ENCODE measurements at regions not wholly inside any gene's neighbourhood (a gene's known extent, or its start where the extent isn't known, plus 50 kb on each side); places are given as distances from the start of the nearest gene placed in this dataset.

DNA sequence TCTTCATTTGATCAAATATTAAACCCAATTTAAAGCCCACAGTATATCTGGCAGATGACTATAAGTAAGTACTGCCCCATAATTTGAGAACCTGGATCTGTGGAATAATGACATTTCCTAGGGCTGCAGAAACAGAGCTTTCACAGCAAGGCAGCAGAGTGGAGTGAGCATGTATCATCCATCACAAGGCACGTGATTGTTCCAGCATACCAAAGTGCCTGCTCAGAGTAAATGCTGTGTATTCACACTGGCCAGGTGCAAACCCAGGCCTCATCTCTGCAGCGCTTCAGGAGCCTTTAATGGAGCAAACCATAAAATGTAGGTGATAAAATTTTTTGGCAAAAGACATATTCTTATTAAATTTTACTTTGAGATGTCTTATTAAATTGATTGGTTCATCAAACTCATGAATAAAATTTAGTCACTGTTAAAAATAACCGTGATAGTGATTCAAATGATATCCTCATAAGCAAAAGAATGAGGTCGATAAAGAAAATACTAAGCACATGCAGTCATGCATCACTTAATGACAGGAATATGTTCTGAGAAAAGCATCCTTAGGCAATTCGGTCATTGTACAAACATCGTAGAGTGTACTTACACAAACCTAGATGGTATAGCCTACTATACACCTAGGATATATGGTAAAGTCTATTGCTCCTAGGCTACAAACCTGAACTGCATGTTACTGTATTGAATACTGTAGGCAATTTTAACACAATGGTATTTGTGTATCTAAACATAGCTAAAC lies 99.3 kb upstream of the SLC24A5 start:
- in situ Hi-C loops (cut with HindIII; ENCODE audit: low sequenced_read_pairs), result no loop called here
- no peak for DNase-seq (ENCODE audit: low spot score)

DNA sequence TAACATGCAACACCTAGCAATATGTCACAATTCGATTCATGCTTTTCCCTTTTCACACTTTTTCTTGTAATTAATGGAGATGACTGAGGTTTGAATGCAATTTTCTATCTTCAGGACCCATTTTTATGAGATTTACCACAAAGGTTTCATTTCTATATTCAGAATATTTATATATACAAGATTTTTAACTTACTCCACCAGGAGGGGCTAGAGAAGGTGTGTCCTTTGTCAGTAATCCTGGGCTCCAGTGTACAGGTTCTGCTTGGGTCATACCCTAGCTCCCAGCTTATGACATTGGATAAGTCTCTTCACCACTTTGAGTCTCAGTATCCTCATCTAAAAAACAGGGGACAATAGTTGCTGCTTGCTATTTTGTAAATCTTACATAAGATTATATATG lies 95.7 kb upstream of the SLC24A5 start:
- in situ Hi-C loops (cut with HindIII; ENCODE audit: low sequenced_read_pairs), result no loop called here
- DNase-seq (ENCODE audit: low spot score), result no peak

DNA sequence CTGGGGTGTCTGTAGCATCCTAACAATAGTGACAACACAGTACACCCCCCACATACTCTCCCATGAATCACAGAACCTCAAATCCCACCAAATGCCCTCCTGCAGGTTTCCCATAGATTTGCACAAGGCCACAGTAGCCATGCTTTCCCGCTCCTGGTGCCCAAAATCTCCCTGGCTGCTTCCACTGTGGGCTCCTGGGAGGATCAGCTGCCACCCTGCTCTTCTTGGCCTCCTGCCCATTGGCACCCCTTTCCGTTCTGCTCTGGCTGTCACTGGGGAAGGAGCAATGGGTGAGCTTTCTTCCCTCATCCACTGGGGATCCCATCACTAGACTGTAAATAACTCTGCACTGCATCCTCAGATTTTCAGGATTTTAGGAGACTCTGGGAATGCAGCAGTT lies 92.1 kb upstream of the SLC24A5 start:
- DNase-seq (ENCODE audit: low spot score), result no peak
- in situ Hi-C loops (cut with HindIII; ENCODE audit: low sequenced_read_pairs), result no loop called here

DNA sequence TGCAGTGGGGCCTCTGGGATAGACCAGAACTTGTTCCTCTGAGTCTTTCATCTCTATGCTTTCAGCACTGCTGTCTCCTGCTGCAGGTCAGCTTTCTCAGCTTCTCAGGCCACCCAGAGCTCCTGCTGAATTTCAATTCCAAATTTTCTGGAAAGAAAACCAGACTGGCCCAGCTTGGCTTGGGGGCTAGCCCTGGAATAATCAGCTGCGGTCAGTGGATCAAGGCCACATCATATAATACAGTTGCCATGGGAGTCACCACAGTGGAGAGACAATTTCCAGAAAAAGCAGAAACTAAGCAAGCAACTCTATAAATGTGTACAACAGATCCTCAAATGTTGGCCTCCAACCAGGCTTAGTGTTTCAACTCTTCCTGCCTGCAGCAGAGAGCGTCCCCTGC lies 91.1 kb upstream of the SLC24A5 start:
- peak; percentile 33 for DNase-seq (ENCODE audit: low spot score)
- in situ Hi-C loops (cut with HindIII; ENCODE audit: low sequenced_read_pairs), result no loop called here

DNA sequence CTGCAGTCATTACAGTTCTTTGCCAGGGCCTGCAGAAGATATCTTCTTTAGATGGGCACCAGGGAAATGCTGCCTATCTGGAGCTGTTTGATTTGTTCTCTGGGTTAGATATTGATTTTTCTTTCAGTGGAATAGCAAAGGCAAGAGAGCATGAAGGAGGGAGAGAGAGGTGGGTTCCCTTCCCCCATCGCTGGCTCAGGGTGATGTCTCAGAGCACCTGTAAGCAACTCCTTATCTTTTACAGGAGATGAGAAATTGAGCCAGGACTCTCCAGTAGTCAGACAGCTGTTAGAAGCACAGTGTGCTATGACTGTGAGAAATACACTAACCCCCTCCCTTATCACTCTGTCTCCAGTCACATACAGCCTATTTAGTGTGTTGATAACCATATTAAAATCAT lies 89.3 kb upstream of the SLC24A5 start:
- in situ Hi-C loops (cut with HindIII; ENCODE audit: low sequenced_read_pairs), result no loop called here
- DNase-seq (ENCODE audit: low spot score), result no peak

DNA sequence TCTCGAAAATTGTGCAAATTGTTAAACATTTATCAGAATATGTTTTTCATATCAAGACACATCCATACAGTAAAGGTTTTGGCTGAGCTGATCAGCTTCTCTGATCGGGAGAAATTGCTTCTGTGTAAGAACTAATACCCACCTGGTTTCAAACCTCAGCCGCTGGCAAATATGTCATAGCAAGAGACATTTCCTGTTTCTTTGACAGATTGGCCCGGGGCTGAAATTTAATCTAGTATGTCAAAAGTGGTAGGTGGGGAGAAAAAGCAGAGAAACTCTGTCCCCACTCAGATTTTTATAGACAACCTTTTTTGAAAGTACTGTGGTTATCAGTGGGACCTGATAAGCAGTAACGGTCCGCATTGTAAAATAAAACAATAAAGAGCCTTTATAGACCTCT lies 88.8 kb upstream of the SLC24A5 start:
- no peak for DNase-seq (ENCODE audit: low spot score)
- in situ Hi-C loops (cut with HindIII; ENCODE audit: low sequenced_read_pairs), result no loop called here

DNA sequence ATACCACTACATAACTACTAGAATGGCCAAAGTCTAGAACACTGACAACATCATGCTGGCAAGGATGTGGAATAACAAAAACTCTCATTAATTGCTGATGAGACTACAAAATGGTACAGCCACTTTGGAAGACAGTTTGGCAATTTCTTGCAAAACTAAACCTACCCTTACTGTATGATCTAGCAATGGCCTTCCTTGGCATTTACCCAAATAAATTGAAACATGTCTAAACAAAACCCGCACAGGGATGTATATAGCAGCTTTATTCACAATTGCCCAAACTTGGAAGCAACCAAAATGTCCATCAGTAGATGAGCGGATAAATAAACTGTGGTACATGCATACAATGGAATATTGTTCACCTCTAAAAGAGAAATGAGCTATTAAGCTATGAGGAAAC lies 87.9 kb upstream of the SLC24A5 start:
- no peak for DNase-seq (ENCODE audit: low spot score)
- in situ Hi-C loops (cut with HindIII; ENCODE audit: low sequenced_read_pairs), result no loop called here

DNA sequence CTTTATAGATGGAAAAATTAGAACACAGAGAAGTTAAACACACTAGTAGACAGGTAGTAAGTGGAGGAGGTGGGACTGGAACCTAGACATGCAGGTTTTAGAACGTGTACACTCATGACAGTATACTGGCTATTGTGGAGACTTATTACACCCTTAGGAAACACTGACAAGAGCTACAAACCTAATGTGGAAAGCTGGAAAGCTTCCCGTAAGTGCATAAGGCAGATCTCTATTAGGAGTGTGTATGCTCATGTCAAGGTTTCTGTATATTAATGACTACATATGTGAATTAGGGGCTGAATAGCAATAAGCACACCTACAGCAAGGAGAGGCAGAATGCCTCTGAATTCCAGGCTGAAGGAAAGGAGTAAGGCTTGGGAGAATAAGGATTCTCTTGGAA lies 82.6 kb upstream of the SLC24A5 start:
- in situ Hi-C loops (cut with HindIII; ENCODE audit: low sequenced_read_pairs), result no loop called here
- no peak for DNase-seq (ENCODE audit: low spot score)

DNA sequence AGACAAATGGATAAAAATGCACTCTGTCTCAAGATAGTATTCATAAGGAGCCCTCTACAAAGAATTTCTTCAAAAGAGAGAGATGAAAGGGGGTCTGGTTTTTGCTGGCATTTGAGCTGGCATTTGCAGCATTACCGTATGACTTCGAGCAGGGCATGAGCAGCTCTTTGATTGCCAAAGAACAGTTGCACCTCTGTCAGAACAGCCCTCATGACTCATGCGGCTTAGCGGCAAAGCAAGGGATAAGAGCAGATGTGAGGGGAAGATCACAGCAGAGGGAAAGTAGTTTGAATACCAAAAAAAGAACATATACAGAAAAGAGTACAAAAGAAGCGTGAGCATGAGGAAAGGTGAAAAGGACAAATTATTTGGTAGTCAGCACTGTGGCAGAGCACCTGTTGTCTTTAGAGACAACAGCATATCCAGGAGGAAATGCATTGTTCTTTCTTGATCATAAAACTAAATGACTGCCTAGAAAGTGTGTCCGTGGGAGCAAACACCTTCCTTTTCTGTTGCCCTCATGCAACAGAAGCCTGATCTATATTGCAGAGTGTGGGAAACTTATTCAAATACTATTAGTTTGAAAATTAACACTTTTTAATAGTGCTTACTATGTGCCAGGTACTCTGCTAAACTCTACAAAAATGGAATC lies 80.5 kb upstream of the SLC24A5 start:
- in situ Hi-C loops (cut with HindIII; ENCODE audit: low sequenced_read_pairs), result no loop called here
- no peak for DNase-seq (ENCODE audit: low spot score)

DNA sequence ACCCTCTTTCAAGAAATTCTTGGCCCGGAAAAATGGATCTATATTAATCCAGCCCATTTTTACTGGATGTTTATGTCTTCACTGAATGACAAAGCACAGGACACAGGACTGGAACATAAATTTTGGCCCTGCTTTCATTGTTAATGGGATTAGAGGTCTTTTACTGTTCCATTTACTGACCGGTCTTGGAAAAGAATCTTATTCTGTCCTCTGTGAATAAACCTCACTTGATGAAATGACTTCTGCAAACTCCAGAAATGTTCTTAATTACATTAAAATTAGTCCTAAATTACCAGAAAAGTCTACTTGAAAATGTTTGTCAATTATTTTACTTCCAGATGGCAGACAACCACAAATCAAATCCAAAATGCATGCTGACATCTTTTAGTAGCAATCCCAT lies 79.3 kb upstream of the SLC24A5 start:
- in situ Hi-C loops (cut with HindIII; ENCODE audit: low sequenced_read_pairs), result no loop called here
- no peak for DNase-seq (ENCODE audit: low spot score)

DNA sequence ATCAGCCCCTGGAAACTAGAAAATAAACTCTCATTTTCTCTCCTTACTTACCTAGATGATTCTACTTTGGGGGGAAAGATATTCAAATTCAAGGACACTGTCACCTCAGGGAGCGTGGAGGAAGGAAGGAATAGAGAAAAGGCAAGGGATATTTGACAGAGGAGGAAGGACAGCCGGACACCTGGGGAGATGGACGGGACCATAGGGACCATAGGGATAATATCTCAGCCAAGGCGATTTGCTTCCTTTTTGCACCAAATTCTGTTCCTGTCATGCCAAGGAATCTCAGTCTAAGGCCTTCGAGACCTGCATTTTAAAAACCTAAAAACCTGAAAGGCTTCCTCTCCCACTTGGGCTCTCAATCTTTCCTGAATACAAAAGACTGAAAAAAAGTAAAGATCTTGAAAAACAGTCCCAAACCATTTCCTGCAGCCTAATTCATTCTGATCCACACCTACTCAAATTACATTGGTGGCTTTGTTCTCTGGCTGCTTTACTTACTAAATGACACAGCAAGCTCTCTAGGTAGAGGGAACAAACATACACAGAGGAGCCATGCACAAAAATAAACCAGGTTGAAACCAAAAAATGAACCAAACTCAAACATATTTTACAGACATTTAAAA lies 73.9 kb upstream of the SLC24A5 start:
- in situ Hi-C loops (cut with HindIII; ENCODE audit: low sequenced_read_pairs), result no loop called here
- no peak for DNase-seq (ENCODE audit: low spot score)

DNA sequence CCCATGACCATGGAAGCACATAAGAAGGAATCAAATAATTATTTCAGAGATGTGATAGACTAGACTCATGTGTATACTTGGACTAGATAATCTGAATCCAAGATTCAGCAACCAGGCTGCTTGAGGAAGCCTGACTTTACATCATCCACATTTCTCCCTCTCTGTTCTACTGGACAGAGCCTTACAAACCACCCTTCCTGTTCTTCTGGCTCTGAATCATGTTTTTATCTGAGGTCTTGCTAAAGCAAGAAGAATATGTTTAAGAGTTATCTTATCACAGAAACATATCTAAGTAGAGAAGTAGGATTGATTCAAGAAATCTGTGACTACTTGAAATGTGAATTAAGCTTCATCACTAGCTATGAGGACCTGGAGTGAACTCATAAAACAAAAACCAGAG lies 71.1 kb upstream of the SLC24A5 start:
- in situ Hi-C loops (cut with HindIII; ENCODE audit: low sequenced_read_pairs), result no loop called here
- DNase-seq (ENCODE audit: low spot score), result no peak

DNA sequence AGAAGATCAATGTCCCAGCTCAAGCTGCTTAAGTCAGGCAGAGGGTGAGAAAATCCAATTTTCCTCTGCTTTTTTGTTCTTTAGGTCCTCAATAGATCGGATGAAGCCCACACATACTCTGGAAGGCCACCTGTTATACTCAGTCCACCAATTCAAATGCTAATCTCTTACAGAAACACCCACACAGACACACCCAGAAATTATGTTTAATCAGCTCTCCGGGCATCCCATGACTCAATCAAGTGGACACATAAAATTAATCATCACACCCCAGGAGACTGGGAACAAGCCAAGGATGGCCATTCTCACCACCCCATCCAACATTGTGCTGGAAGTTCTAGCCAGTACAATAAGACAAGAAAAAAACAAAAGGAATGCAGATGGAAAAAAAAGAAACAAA lies 67.8 kb upstream of the SLC24A5 start:
- in situ Hi-C loops (cut with HindIII; ENCODE audit: low sequenced_read_pairs), result no loop called here
- no peak for DNase-seq (ENCODE audit: low spot score)

DNA sequence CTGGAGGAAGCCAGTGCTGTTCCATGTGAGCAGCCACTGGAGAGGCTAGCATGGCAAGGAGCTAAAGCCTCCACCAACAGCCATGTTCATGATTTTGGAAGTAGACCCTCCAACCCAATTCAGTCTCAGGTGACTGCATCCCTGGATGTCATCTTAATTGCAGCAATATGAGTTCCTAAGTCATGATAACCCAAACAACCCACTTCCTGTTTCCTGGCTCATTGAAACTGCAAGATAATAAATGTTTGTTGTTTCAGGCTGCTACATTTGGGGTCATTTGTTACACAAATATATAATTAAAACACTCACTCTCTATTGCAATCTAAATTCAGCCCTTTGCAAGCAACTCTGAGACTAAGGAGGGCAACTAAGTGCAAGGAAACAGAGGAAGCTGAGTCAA lies 62.4 kb upstream of the SLC24A5 start:
- in situ Hi-C loops (cut with HindIII; ENCODE audit: low sequenced_read_pairs), result no loop called here
- no peak for DNase-seq (ENCODE audit: low spot score)

DNA sequence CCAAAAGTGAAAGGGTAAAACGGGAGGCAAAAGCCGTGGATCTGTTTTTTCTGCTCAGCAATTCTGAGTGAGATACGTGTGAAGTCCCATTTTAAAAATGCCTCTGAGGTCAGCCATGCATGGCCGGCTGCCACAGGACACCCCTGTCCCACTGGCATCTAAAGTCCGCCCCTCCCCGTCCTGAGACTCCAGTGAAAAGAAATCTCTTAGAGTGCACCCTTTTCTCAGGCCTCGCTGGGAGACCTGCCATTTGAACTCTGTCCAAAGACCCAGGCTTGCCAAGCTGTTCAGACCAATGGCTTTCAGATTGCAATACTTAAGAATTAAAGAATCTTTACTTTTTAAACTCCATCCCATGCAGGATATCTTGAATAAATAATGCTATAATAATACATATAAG lies 61.0 kb upstream of the SLC24A5 start:
- in situ Hi-C loops (cut with HindIII; ENCODE audit: low sequenced_read_pairs), result no loop called here
- peak; percentile 48 for DNase-seq (ENCODE audit: low spot score)

DNA sequence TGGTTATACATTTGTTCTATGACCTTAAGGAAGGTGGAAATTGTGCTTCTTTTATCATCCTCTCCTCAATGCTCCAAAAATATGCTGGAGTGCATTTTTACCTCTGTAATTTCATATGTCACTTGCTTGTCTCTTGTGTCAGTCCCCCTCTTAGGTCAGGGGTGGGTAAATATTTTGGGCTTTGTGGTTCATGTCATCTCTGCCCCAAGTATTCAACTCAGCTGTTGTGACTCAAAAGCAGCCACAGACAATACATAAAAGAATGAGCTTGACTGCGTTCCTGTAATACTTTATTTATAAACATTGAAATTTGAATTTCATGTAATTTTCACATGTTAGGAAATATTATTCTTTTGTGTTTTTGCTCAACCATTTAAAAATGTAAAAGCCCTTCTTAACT lies 60.4 kb upstream of the SLC24A5 start:
- in situ Hi-C loops (cut with HindIII; ENCODE audit: low sequenced_read_pairs), result no loop called here
- no peak for DNase-seq (ENCODE audit: low spot score)

DNA sequence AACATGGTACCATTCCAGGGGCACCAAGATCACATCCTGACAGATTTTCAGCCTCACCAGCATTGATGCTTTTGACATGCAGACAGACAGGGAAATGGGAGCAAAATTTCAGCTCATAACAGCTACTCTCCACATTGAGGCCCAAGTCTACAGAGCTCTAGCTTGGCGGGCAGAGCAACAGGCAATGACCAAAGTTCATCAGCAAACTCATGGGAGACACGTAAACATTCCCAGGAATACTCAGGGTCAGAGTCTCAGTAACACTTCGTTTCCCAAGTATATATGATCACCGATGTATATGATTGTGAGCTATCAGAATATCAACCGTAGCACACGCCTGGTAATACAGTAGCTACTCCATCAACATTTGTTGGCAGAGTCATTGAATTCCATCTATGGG lies 59.2 kb upstream of the SLC24A5 start:
- in situ Hi-C loops (cut with HindIII; ENCODE audit: low sequenced_read_pairs), result no loop called here
- DNase-seq (ENCODE audit: low spot score), result no peak

DNA sequence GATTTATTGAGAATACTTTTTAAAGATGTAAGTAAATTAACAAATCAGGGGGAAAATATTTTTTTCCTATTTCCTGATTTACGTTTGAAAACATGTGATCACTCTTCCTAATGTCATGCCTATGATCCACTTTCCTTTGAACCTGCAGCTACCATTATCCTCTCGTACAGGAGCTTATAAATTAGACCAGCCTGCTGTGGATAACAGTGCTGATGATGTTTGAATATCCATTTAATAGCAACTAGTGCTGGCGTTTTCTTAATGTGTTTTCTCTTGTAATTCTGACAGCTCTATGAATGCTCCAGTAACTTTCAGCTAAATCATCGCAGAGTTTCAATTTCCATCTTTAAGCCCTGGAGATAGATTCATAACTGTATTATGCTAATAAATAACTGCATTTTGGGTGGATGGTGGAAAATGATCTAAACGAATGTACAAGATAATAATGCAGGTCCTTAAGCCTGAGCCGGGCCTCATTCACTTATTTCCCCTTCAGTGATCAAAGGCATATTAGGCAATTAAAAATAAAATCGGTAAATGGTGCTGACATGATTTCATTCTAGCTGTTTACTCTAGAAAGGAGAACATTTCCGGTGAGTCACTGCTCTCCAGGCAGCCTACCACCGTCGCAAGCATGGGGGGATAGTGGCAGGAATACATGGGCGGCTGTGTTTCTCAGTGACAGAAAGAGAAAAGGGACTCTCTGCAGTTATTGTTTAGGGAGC lies 58.5 kb upstream of the SLC24A5 start:
- in situ Hi-C loops (cut with HindIII; ENCODE audit: low sequenced_read_pairs), result no loop called here
- no peak for DNase-seq (ENCODE audit: low spot score)

DNA sequence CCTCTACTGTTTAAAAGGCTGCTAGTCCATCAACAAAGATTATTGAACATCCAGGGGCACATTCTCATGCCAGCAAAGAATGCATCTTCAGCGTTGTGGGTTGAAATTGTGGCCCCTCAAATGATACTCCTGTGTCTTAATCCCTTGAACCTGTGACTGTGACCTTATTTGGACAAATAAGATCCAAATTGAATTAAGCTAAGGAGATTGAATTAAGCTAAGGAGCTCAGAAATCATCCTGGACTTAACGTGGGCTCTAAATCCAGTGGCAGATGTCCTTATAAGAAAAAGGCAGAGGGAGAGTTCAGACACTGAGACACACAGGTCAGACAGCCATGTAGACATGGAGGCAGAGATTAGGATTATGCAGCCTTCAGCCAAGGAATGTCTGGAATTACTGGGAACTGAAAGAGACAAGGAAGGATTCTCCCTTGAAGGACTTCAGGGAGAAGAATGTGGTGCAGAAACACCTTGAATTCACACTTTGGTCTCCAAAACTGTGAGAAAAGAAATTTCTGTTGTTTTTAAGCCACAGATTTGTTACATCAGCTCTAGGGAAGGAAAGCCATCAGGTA lies 57.3 kb upstream of the SLC24A5 start:
- in situ Hi-C loops (cut with HindIII; ENCODE audit: low sequenced_read_pairs), result no loop called here

DNA sequence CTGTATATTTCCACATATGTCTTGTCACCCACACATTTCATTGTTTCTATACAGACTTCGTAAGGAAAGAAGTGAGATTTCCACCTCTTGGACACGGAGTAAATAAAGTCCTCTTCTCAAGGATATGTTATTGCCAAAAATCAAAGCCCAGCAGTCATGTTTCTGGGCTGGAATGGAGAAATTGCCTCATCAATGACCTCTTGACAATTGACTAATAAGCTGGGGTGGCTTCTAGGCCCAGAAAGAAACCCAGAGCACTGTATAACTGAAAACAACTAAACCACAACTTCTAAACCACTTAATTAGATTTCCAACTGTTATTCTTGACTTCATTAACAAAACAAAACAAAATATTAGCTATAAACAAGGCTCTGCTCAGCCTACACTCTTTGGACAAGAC lies 56.4 kb upstream of the SLC24A5 start:
- in situ Hi-C loops (cut with HindIII; ENCODE audit: low sequenced_read_pairs), result no loop called here
- DNase-seq (ENCODE audit: low spot score), result no peak

More for the DNA sequence above, 57.3 kb upstream of the SLC24A5 start:
- no peak for DNase-seq (ENCODE audit: low spot score)
